Omental fat pad (tissue), 3 donors: ENCODE measurements at regions not wholly inside any gene's neighbourhood (a gene's known extent, or its start where the extent isn't known, plus 50 kb on each side); places are given as distances from the start of the nearest gene placed in this dataset.
"Not testable (repeated sequence)": the region's sequence is repeated elsewhere in the genome, so short reads cannot be mapped to it uniquely, and the experiment has no call there.

ENCODE experiments used
- ATAC-seq: fragments of 150-250 bp; one replicate; pipeline ENCODE4 v1.9.1; 2016; ENCODE audit warnings: mild to moderate bottlenecking, moderate library complexity; ENCODE audit not compliant: low FRiP score
- DNase-seq: peaks from one replicate; pipeline ENCODE4 v3.0.0-alpha.2; 2019; ENCODE audit warnings: low spot score
- TF ChIP-seq, protein P1 (sequence below), 3 donors: fragments of 450-650 bp; IDR thresholded peaks; one replicate each; pipeline ENCODE4 v1.5.1; 2016 to 2017; ENCODE audit warnings: antibody characterized with exemption in 3 of 3, mild to moderate bottlenecking in 3 of 3, moderate library complexity in 2 of 3

GRCh38 chr12:20089077-20089476 is 279.3 kb upstream of the PDE3A start:
- ATAC-seq (no peak), DNase-seq (no peak)
- TF ChIP-seq, protein P1, sequence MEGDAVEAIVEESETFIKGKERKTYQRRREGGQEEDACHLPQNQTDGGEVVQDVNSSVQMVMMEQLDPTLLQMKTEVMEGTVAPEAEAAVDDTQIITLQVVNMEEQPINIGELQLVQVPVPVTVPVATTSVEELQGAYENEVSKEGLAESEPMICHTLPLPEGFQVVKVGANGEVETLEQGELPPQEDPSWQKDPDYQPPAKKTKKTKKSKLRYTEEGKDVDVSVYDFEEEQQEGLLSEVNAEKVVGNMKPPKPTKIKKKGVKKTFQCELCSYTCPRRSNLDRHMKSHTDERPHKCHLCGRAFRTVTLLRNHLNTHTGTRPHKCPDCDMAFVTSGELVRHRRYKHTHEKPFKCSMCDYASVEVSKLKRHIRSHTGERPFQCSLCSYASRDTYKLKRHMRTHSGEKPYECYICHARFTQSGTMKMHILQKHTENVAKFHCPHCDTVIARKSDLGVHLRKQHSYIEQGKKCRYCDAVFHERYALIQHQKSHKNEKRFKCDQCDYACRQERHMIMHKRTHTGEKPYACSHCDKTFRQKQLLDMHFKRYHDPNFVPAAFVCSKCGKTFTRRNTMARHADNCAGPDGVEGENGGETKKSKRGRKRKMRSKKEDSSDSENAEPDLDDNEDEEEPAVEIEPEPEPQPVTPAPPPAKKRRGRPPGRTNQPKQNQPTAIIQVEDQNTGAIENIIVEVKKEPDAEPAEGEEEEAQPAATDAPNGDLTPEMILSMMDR (IDR thresholded peaks at IDR 0.05) = no peak

DNA sequence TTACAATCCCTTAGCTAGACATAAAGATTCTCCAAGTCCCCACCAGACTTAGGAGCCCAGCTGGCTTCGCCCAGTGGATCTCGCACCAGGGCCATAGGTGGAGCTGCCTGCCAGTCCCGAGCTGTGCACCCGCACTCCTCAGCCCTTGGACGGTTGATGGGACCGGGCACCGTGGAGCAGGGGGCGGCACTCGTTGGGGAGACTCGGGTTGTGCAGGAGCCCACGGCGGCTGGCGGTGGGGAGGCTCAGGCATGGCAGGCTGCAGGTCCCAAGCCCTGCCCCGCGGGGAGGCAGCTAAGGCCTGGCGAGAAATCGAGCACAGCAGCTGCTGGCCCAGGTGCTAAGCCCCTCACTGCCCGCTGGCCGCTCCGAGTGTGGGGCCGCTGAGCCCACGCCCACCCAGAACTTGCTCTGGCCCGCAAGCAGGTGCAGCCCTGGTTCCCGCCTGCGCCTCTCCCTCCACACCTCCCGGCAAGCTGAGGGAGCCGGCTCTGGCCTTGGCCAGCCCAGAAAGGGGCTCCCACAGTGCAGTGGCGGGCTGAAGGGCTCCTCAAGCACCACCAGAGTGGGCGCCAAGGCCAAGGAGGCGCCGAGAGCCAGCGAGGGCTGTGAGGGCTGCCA is 275.0 kb upstream of the PDE3A start:
- DNase-seq, ATAC-seq: not testable (repeated sequence)

- ATAC-seq = no peak
- TF ChIP-seq, protein P1 (IDR thresholded peaks at IDR 0.05) = no peak
- DNase-seq = no peak
Measured at GRCh38 chr12:20096430-20096829, 271.9 kb upstream of the PDE3A start.

DNA sequence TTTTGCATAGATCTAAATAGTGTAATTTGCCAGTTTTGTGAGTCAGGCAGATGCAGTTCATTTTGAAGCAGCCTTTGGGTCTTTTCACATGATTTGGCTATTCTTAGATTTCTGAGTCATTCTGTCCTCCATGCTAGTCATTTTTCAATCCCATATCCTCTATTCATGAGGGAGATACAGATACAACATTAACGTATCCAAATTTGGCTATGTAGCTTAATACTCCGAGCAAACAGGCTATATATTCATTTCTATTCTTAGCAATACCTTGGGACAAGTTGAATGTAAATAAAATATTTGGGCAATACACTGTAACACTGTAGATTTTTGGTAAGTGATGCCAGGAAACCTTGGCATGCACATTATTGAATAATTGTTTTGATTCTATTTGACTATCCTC is 270.7 kb upstream of the PDE3A start:
- DNase-seq (no peak), ATAC-seq (no peak)
- TF ChIP-seq, protein P1 (IDR thresholded peaks at IDR 0.05) = no peak

GRCh38 chr12:20099395-20100183 is 268.7 kb upstream of the PDE3A start:
- DNase-seq (no peak), ATAC-seq (no peak)
- TF ChIP-seq, protein P1 (IDR thresholded peaks at IDR 0.05) = no peak

GRCh38 chr12:20101046-20101445 is 267.3 kb upstream of the PDE3A start:
- no peak for ATAC-seq
- TF ChIP-seq, protein P1 (IDR thresholded peaks at IDR 0.05) = no peak
- no peak for DNase-seq

DNA sequence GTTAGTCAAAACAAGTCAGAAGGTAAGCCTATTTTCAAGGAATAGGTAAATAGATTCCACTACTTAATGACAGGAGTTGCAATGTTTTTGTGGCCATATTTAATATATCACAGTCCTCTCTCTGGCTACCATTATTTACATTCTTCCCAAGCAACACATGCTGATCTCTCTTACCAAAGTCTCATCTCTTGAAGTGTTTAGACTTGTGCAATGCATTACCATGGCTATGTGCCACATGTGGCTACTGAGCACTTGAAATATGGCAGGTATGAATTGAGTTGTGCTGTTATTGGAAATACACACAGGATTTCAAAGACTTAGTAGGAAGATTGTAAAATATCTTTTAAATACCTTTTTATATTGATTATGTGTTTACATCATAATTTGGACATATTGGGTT is 262.4 kb upstream of the PDE3A start:
- TF ChIP-seq, protein P1 (IDR thresholded peaks at IDR 0.05) = no peak
- no peak for ATAC-seq
- DNase-seq = no peak
